Body of pancreas (tissue), 4 donors: ENCODE measurements at regions not wholly inside any gene's neighbourhood (a gene's known extent, or its start where the extent isn't known, plus 50 kb on each side); places are given as distances from the start of the nearest gene placed in this dataset.

Experiments used
- ATAC-seq: fragments of 150-250 bp; one replicate; pipeline ENCODE4 v1.9.1; 2016
- DNase-seq, 4 donors: peaks; one replicate each; pipeline ENCODE4 v3.0.0-alpha.2; 2019
- H3K27ac ChIP-seq, 4 donors: fragments of 200-600 bp; sonication (generic); 1 replicate in 3 of 4; 2 replicates in 1 of 4; pipeline versions ENCODE4 v1.5.1 to v1.6.1; 2016 to 2019; ENCODE audit warnings: mild to moderate bottlenecking in 1 of 4, mixed read lengths in 1 of 4, moderate library complexity in 1 of 4
- H3K27me3 ChIP-seq, 2 donors: fragments of 200-600 bp; sonication (generic); one replicate each; pipeline ENCODE4 v1.6.0; 2016; ENCODE audit warnings: mild to moderate bottlenecking in 1 of 2
- H3K36me3 ChIP-seq, 2 donors: fragments of 200-600 bp; sonication (generic); replicated peaks in 1 of 2; 2 replicates each; pipeline ENCODE4 v1.5.1; 2016; ENCODE audit warnings: low read depth in 2 of 2; ENCODE audit not compliant: insufficient read depth in 1 of 2
- H3K4me1 ChIP-seq: fragments of 200-600 bp; sonication (generic); one replicate; pipeline ENCODE4 v1.6.0; 2016
- H3K4me3 ChIP-seq, 2 donors: fragments of 200-600 bp; sonication (generic); 1 replicate in 1 of 2; 2 replicates in 1 of 2; pipeline ENCODE4 v1.5.1; 2016 to 2019
- H3K9me3 ChIP-seq, 3 donors: fragments of 200-600 bp; sonication (generic); 1 replicate in 2 of 3; 2 replicates in 1 of 3; pipeline ENCODE4 v1.5.1; 2016
- CTCF ChIP-seq, 7 experiments: fragments of 450-650 bp in 4 of 7; fragments of 200-600 bp in 3 of 7; sonication (generic) in 3 of 7; IDR thresholded peaks; one replicate each; pipeline ENCODE4 v1.5.1; 2016 to 2019; ENCODE audit warnings: antibody characterized with exemption in 7 of 7
- POLR2A ChIP-seq, 3 donors: fragments of 450-650 bp; IDR thresholded peaks; one replicate each; pipeline ENCODE4 v1.6.1; 2016; ENCODE audit warnings: antibody characterized with exemption in 3 of 3, mild to moderate bottlenecking in 2 of 3
- WGBS, 2 donors: methylation state at CpG; one replicate each; pipeline ENCODE4 v1.1.5; 2017; 5-methylcytosine and 5-hydroxymethylcytosine counted together
- intact Hi-C: fragments of 100-400 bp; cut with DNase I; formaldehyde crosslinking; loops from one replicate; pipeline ENCODE4 v1.15.1; 2023

- Histone ChIP-seq H3K4me1 (peaks cover 9% of the 10 kb centered on the region), H3K9me3 (no peaks in the 10 kb centered on the region), H3K27me3 (peaks cover 0 to 5% of the 10 kb centered on the region in 2 donors), H3K4me3 (no peak overlapping the region), H3K27ac (no peak overlapping the region), H3K36me3 (no peaks in the 10 kb centered on the region)
- WGBS, 2 donors: 78 to 83% methylated on average over 5 of the region's 5 CpGs
- DNase-seq: no peak
- ATAC-seq: no peak
- no peak for TF ChIP-seq POLR2A (IDR thresholded peaks at IDR 0.05)
- no peak for TF ChIP-seq CTCF (IDR thresholded peaks at IDR 0.05)
- intact Hi-C loops: no loop called here
Measured at GRCh38 chr10:120015064-120015463, 122.5 kb downstream of the SEC23IP start.

DNA sequence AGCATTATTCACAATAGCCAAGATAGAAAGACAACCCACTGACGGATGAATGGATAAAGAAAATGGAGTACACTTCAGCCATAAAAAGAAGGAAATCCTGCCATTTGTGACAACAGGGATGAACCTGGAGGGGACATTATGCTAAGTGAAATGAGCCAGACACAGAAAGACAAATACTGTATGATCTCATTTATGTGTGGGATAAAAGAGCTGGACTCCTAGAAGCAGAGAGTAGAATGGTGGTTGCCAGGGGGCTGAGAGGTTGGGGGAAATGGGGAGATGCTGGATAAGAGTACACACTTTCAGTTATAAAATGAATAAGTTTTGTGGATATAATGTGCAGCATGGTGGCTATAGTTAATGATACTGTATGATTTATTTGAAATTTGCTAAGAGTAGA, 124.4 kb downstream of the SEC23IP start:
- Histone ChIP-seq H3K27ac (no peak overlapping the region), H3K27me3 (no peaks in the 10 kb centered on the region), H3K4me1 (peaks cover under 1% of the 10 kb centered on the region), H3K9me3 (no peaks in the 10 kb centered on the region), H3K36me3 (no peaks in the 10 kb centered on the region), H3K4me3 (no peak overlapping the region)
- intact Hi-C loops: no loop called here
- DNase-seq: no peak
- WGBS, 2 donors: 86 to 96% methylated on average over 1 of the region's 1 CpG
- TF ChIP-seq CTCF (IDR thresholded peaks at IDR 0.05): no peak
- TF ChIP-seq POLR2A (IDR thresholded peaks at IDR 0.05): no peak
- no peak for ATAC-seq

GRCh38 chr10:120017733-120018417, 125.3 kb downstream of the SEC23IP start:
- H3K4me3 ChIP-seq: no peak overlapping the region
- 40 to 41% methylated on average over 6 of the region's 6 CpGs for WGBS, 2 donors
- intact Hi-C loops: no loop called here
- DNase-seq (no peak), ATAC-seq (no peak)
- no peaks in the 10 kb centered on the region for H3K9me3 ChIP-seq
- H3K27ac ChIP-seq: no peak overlapping the region
- H3K27me3 ChIP-seq: no peaks in the 10 kb centered on the region
- no peaks in the 10 kb centered on the region for H3K4me1 ChIP-seq
- TF ChIP-seq POLR2A (IDR thresholded peaks at IDR 0.05) (no peak), CTCF (IDR thresholded peaks at IDR 0.05) (no peak)
- no peaks in the 10 kb centered on the region for H3K36me3 ChIP-seq

- H3K4me1 ChIP-seq: no peaks in the 10 kb centered on the region
- no peaks in the 10 kb centered on the region for H3K36me3 ChIP-seq
- no peak overlapping the region for H3K4me3 ChIP-seq
- no peak overlapping the region for H3K27ac ChIP-seq
- intact Hi-C loops: no loop called here
- ATAC-seq (no peak), DNase-seq (no peak)
- H3K9me3 ChIP-seq: no peaks in the 10 kb centered on the region
- H3K27me3 ChIP-seq: no peaks in the 10 kb centered on the region
- 72 to 86% methylated on average over 5 of the region's 5 CpGs for WGBS, 2 donors
- TF ChIP-seq POLR2A (IDR thresholded peaks at IDR 0.05) (no peak), CTCF (IDR thresholded peaks at IDR 0.05) (no peak)
Measured at GRCh38 chr10:120018695-120019094, 126.2 kb downstream of the SEC23IP start.

DNA sequence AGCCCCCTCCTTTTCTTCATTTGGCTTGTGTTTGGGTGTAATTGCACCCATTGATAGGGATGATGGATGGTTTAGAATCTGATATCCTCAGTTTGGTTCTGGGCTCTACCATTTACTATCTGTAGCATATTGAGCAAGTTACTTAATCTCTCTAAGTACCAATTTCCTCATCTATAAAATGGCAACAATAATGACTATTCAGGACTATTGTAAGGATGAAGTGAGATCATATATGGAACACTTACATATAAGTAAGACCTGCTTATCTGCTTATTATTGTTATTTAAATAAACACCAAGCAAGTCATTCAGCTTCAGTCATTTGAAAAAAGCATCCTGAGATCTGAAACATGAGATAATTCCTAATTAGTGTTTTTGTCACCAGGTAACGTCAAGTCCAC, 127.0 kb downstream of the SEC23IP start:
- Histone ChIP-seq H3K4me3 (no peak overlapping the region), H3K27me3 (no peaks in the 10 kb centered on the region), H3K27ac (no peak overlapping the region), H3K4me1 (no peaks in the 10 kb centered on the region), H3K9me3 (no peaks in the 10 kb centered on the region), H3K36me3 (no peaks in the 10 kb centered on the region)
- no peak for DNase-seq
- no peak for TF ChIP-seq POLR2A (IDR thresholded peaks at IDR 0.05)
- no peak for TF ChIP-seq CTCF (IDR thresholded peaks at IDR 0.05)
- 23 to 33% methylated on average over 1 of the region's 1 CpG for WGBS, 2 donors
- intact Hi-C loops: no loop called here
- no peak for ATAC-seq
